Smooth muscle cell (in vitro differentiated cells): ENCODE measurements at regions not wholly inside any gene's neighbourhood (a gene's known extent, or its start where the extent isn't known, plus 50 kb on each side); places are given as distances from the start of the nearest gene placed in this dataset.

Experiments used
- DNase-seq: peaks from one replicate; lab custom pipeline; 2025; ENCODE audit not compliant: unreplicated experiment; lab: John Stamatoyannopoulos, UW
- H2AFZ ChIP-seq: fragments of 200-600 bp; sonication (generic); 2 replicates; pipeline ENCODE4 v1.6.0; 2016; ENCODE audit warnings: antibody characterized with exemption, low read depth, mild to moderate bottlenecking
- H3F3A ChIP-seq: fragments of 200-600 bp; sonication (generic); 2 replicates; pipeline ENCODE4 v1.6.0; 2017; ENCODE audit warnings: antibody characterized with exemption, low read depth
- H3K27ac ChIP-seq: fragments of 200-600 bp; sonication (generic); 2 replicates; pipeline ENCODE4 v1.5.1; 2016; ENCODE audit warnings: low read depth, mild to moderate bottlenecking
- H3K27me3 ChIP-seq: fragments of 200-600 bp; sonication (generic); 2 replicates; pipeline ENCODE4 v1.6.1; 2016; ENCODE audit warnings: low read depth, mild to moderate bottlenecking
- H3K36me3 ChIP-seq: fragments of 200-600 bp; sonication (generic); 2 replicates; pipeline ENCODE4 v1.5.1; 2016; ENCODE audit warnings: low read depth
- H3K4me1 ChIP-seq: fragments of 200-600 bp; sonication (generic); 2 replicates; pipeline ENCODE4 v1.5.1; 2016; ENCODE audit warnings: low read depth
- H3K4me2 ChIP-seq: fragments of 200-600 bp; sonication (generic); 2 replicates; pipeline ENCODE4 v1.6.0; 2016; ENCODE audit warnings: mild to moderate bottlenecking
- H3K4me3 ChIP-seq: fragments of 200-600 bp; sonication (generic); 2 replicates; pipeline ENCODE4 v1.5.1; 2016; ENCODE audit warnings: mild to moderate bottlenecking
- H3K79me2 ChIP-seq: fragments of 200-600 bp; sonication (generic); 2 replicates; pipeline ENCODE4 v1.6.0; 2016; ENCODE audit warnings: low read depth, mild to moderate bottlenecking
- H3K9ac ChIP-seq: fragments of 200-600 bp; sonication (generic); 2 replicates; pipeline ENCODE4 v1.6.0; 2016; ENCODE audit warnings: low read depth
- H3K9me3 ChIP-seq: fragments of 200-600 bp; sonication (generic); replicated peaks from 2 replicates; pipeline ENCODE4 v1.5.1; 2016; ENCODE audit warnings: low read depth
- H4K20me1 ChIP-seq: fragments of 200-600 bp; sonication (generic); 2 replicates; pipeline ENCODE4 v1.6.0; 2016; ENCODE audit warnings: low read depth
- WGBS: methylation state at CpG from one replicate; pipeline ENCODE4 v1.1.7; 2016; ENCODE audit warnings: low lambda C conversion rate; 5-methylcytosine and 5-hydroxymethylcytosine counted together
- TF ChIP-seq, protein P1 (sequence below): fragments of 200-600 bp; sonication (generic); IDR thresholded peaks from 2 replicates; pipeline ENCODE4 v1.5.1; 2017; ENCODE audit warnings: borderline replicate concordance, mild to moderate bottlenecking, antibody characterized with exemption; ENCODE audit not compliant: insufficient read depth, poor library complexity, severe bottlenecking

- no peak overlapping the region for H3K9ac ChIP-seq
- 91% methylated on average over 3 of the region's 3 CpGs for WGBS
- TF ChIP-seq, protein P1, sequence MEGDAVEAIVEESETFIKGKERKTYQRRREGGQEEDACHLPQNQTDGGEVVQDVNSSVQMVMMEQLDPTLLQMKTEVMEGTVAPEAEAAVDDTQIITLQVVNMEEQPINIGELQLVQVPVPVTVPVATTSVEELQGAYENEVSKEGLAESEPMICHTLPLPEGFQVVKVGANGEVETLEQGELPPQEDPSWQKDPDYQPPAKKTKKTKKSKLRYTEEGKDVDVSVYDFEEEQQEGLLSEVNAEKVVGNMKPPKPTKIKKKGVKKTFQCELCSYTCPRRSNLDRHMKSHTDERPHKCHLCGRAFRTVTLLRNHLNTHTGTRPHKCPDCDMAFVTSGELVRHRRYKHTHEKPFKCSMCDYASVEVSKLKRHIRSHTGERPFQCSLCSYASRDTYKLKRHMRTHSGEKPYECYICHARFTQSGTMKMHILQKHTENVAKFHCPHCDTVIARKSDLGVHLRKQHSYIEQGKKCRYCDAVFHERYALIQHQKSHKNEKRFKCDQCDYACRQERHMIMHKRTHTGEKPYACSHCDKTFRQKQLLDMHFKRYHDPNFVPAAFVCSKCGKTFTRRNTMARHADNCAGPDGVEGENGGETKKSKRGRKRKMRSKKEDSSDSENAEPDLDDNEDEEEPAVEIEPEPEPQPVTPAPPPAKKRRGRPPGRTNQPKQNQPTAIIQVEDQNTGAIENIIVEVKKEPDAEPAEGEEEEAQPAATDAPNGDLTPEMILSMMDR = no peak
Measured at GRCh38 chr14:35987731-35988130, 161.6 kb downstream of the BRMS1L start.

DNA sequence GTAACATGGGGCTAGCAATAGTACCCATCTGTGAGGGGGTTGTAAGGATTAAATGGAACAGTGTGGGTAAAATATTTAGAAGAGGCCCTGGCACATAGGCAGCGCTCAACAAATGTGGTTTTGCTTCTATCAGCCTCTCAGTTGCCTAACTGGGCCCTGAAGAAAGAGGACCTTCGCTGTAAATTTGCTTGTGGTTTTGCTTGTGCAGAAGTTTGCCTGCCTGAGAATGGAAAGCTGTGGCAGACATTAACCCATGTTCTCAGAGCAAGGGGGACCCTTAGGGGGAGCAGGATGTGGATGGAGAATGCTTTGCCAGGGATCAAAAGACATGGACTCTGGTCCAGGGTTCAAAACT lies 160.1 kb downstream of the BRMS1L start:
- Histone ChIP-seq H3F3A (no peaks in the 10 kb centered on the region), H3K4me3 (no peak overlapping the region), H3K9ac (no peak overlapping the region), H3K4me2 (no peak overlapping the region), H3K36me3 (no peaks in the 10 kb centered on the region), H3K79me2 (no peaks in the 10 kb centered on the region), H3K27me3 (no peaks in the 10 kb centered on the region), H3K27ac (no peak overlapping the region), H2AFZ (no peak overlapping the region), H4K20me1 (no peaks in the 10 kb centered on the region), H3K4me1 (peaks cover 5% of the 10 kb centered on the region), H3K9me3 (no peaks in the 10 kb centered on the region)
- TF ChIP-seq, protein P1 = no peak
- DNase-seq = no peak
- WGBS = 78% methylated on average over 2 of the region's 2 CpGs

More at GRCh38 chr14:35987731-35988130, 161.6 kb downstream of the BRMS1L start:
- H4K20me1 ChIP-seq = no peaks in the 10 kb centered on the region
- H3K4me1 ChIP-seq = peaks cover 5% of the 10 kb centered on the region
- no peaks in the 10 kb centered on the region for H3K79me2 ChIP-seq
- DNase-seq = no peak
- H3K27ac ChIP-seq = no peak overlapping the region
- no peaks in the 10 kb centered on the region for H3K9me3 ChIP-seq
- no peak overlapping the region for H2AFZ ChIP-seq
- no peaks in the 10 kb centered on the region for H3K36me3 ChIP-seq
- H3K4me3 ChIP-seq = no peak overlapping the region
- H3K27me3 ChIP-seq = no peaks in the 10 kb centered on the region
- H3F3A ChIP-seq = no peaks in the 10 kb centered on the region
- H3K4me2 ChIP-seq = no peak overlapping the region

DNA sequence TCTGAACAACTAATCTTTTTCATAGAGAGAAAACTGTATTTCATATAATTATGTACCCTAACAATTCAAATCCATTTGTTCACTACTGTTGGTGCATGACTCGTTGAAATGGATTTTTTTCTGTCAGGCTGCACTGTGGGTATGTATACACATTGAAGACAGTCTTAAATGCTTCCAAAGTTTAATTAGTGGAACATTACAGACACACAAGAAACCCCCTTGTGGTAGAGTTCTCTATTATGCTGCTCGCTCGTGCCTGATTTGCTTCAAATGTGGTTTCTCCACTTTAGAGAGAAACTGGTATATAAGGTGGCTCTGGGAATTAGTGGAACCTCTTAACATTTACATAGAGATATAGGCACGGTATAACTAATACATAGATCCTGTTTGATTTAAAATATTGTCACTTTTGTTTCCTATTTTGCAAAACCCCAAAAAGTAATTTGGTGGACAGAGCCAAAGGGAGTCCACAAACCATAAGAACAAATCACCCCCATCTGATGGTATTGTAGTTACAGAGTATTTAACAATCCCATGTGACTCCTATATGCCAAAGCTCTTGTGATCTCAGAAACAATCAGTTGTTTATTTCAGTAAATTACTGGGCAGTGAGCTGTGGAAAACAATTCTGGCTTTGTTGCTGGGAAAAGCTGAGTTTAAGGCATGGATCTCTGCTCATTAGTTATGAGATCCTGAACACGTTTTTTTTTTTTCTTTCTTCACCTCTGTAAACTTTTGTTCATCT lies 159.5 kb downstream of the BRMS1L start:
- no peak overlapping the region for H3K27ac ChIP-seq
- H4K20me1 ChIP-seq = no peaks in the 10 kb centered on the region
- H2AFZ ChIP-seq = no peak overlapping the region
- H3K36me3 ChIP-seq = no peaks in the 10 kb centered on the region
- TF ChIP-seq, protein P1 = no peak
- H3K27me3 ChIP-seq = no peaks in the 10 kb centered on the region
- peaks cover 5% of the 10 kb centered on the region for H3K4me1 ChIP-seq
- no peak overlapping the region for H3K4me3 ChIP-seq
- H3K79me2 ChIP-seq = no peaks in the 10 kb centered on the region
- no peak for DNase-seq
- WGBS = 60% methylated on average over 5 of the region's 5 CpGs
- no peak overlapping the region for H3K4me2 ChIP-seq
- H3F3A ChIP-seq = no peaks in the 10 kb centered on the region
- no peaks in the 10 kb centered on the region for H3K9me3 ChIP-seq
- no peak overlapping the region for H3K9ac ChIP-seq

DNA sequence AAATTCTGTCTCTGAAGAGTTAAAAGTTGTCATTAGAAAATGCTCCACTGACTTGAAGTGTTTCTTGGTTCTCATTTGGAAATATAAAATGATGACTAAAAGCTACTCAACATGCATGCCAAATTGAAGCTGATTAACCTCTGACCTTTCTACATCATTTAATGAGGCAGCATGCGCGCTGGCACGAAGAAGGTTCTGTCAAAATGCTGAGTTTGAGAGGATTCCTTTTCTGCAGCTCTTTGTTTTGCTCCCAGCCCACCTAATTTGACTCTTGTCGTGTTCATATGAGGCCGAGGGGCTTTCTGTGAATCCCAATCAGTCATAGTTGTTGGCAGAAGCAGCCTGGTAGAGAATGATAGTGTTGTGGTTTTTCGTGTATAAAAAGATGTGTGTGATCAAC lies 153.4 kb downstream of the BRMS1L start:
- TF ChIP-seq, protein P1 = no peak
- WGBS = 75% methylated on average over 6 of the region's 6 CpGs
- no peaks in the 10 kb centered on the region for H3F3A ChIP-seq
- no peaks in the 10 kb centered on the region for H3K9me3 ChIP-seq
- H3K27me3 ChIP-seq = no peaks in the 10 kb centered on the region
- H3K27ac ChIP-seq = no peak overlapping the region
- H3K9ac ChIP-seq = no peak overlapping the region
- H3K79me2 ChIP-seq = no peaks in the 10 kb centered on the region
- H3K4me3 ChIP-seq = no peak overlapping the region
- no peaks in the 10 kb centered on the region for H4K20me1 ChIP-seq
- H2AFZ ChIP-seq = no peak overlapping the region
- H3K4me2 ChIP-seq = no peak overlapping the region
- no peaks in the 10 kb centered on the region for H3K4me1 ChIP-seq
- H3K36me3 ChIP-seq = no peaks in the 10 kb centered on the region
- DNase-seq = no peak
